ENCODE measurements at regions not wholly inside any gene's neighbourhood (a gene's known extent, or its start where the extent isn't known, plus 50 kb on each side); places are given as distances from the start of the nearest gene placed in this dataset.

DNA sequence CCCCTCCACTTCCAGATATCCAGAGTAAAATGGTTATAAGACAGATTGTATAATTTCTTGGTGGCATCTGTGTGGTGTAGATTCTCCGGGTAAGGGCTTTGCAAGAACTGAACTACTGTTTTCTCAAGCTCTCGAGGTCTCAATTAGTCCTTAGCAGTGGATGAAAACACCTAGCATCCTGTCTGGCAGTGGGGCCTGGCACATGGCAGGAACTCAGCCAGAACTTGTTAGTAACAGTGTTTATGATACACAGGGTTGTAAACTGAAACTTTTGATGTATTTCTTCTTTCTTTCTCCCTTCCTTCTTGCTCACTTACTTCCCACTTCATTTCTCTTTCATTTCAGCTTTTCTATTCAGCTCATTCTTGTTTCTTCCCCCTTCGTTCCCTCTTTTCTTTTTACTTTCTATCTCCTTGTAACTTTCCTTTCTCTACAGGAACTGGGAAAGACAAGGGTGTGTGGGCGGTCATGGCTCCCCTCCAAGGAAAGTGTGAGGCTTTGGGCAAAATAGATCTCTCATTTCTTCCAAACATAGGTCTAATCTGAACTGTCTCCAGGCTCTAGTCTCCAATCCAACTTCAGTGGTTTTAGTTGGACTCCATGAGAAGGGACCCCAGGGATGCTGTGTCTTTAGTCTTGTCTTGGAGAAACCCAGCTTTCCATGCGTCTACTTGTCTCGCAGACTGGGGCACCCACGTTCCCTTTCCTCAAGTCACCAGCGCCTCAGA, 159.7 kb downstream of the PAH start:
- Histone ChIP-seq H3K36me3 (ENCODE audit: control insufficient read depth, insufficient read depth, low read length) (no peaks in the 10 kb centered on the region), H3K4me1 (ENCODE audit: control insufficient read depth, insufficient read depth, low read length) (no peaks in the 10 kb centered on the region), H3K27me3 (ENCODE audit: control insufficient read depth, insufficient read depth, low read length) (no peaks in the 10 kb centered on the region), H3K4me3 (ENCODE audit: low read depth, low read length) (no peak overlapping the region), H3K9me3 (ENCODE audit: control insufficient read depth, insufficient read depth, low read length) (no peaks in the 10 kb centered on the region), H3K27ac (ENCODE audit: low read depth, low read length) (peak overlapping the region; percentile 43)
- 94% methylated on average over 3 of the region's 8 CpGs for WGBS (ENCODE audit: insufficient coverage)
- DNase-seq (ENCODE audit: low read depth in 4 of 6, low spot score in 6 of 6): peak in 1 of 6 donors; percentile 32

DNA sequence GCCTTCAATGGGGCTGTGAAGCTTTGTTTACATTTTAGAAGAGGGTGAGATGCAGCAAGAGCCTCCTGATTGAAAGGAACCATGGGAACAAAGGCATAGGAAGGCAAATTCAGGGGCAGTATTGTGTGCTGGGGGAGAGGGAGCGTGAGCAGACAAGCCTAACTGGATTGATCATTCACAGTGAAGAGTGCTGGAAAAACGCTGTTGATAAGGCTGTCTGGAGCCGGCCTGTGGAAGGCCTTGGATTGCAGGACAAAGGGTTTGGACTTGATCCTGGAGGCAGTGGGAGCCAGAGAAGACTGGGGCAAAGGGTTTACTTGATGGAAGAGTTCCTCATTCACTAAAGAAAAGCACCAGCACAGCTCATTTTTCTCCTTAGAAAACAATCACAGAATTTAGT, 160.5 kb downstream of the PAH start:
- H3K36me3 ChIP-seq (ENCODE audit: control insufficient read depth, insufficient read depth, low read length): no peaks in the 10 kb centered on the region
- no peaks in the 10 kb centered on the region for H3K4me1 ChIP-seq (ENCODE audit: control insufficient read depth, insufficient read depth, low read length)
- no peaks in the 10 kb centered on the region for H3K9me3 ChIP-seq (ENCODE audit: control insufficient read depth, insufficient read depth, low read length)
- no peaks in the 10 kb centered on the region for H3K27me3 ChIP-seq (ENCODE audit: control insufficient read depth, insufficient read depth, low read length)
- no peak overlapping the region for H3K27ac ChIP-seq (ENCODE audit: low read depth, low read length)
- no peak overlapping the region for H3K4me3 ChIP-seq (ENCODE audit: low read depth, low read length)
- no peak for DNase-seq (ENCODE audit: low read depth in 4 of 6, low spot score in 6 of 6)
- 33% methylated on average over 3 of the region's 3 CpGs for WGBS (ENCODE audit: insufficient coverage)

DNA sequence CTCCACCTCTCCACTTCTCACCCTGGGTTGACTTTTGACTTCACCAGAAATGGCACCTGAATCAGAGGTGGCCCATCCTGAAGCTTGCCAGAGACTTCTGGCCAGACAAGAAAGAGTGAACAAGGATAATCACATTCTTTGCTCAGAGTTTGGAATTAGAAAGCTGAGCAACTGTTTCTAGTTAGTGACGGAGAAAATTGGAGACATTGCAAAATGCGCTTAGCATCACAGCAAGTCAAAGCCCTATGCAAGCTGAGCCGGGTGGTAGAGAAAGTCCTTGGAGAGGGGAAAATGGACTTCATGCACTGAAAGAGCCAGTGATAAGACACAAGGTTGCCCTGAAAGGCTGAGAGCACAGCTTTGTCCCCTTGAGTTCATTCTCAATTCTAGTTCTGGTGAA, 161.8 kb downstream of the PAH start:
- no peak for DNase-seq (ENCODE audit: low read depth in 4 of 6, low spot score in 6 of 6)
- Histone ChIP-seq H3K27me3 (ENCODE audit: control insufficient read depth, insufficient read depth, low read length) (no peaks in the 10 kb centered on the region), H3K27ac (ENCODE audit: low read depth, low read length) (no peak overlapping the region), H3K4me3 (ENCODE audit: low read depth, low read length) (no peak overlapping the region), H3K9me3 (ENCODE audit: control insufficient read depth, insufficient read depth, low read length) (no peaks in the 10 kb centered on the region), H3K4me1 (ENCODE audit: control insufficient read depth, insufficient read depth, low read length) (no peaks in the 10 kb centered on the region), H3K36me3 (ENCODE audit: control insufficient read depth, insufficient read depth, low read length) (no peaks in the 10 kb centered on the region)
- 79% methylated on average over 3 of the region's 3 CpGs for WGBS (ENCODE audit: insufficient coverage)

DNA sequence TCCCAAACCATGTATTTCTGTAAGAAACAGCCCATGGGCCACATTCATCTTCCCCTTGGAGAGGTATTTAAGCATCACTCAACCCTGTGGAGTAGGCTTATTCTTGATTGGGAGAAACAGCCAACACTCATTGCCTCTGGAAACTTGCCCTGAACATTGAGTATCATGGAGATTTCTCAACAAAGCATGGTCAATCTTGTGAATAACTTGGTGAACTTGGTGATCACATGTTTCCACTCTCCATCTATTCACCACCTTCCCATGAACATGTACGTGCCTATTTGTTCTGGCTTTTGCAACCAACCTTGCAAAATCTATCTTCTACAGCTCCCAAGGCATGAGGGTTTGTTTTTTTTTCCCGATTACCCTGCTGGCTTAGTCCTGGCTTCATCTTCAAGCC, 163.2 kb downstream of the PAH start:
- no peaks in the 10 kb centered on the region for H3K36me3 ChIP-seq (ENCODE audit: control insufficient read depth, insufficient read depth, low read length)
- DNase-seq (ENCODE audit: low read depth in 4 of 6, low spot score in 6 of 6): no peak
- no peak overlapping the region for H3K4me3 ChIP-seq (ENCODE audit: low read depth, low read length)
- no peaks in the 10 kb centered on the region for H3K4me1 ChIP-seq (ENCODE audit: control insufficient read depth, insufficient read depth, low read length)
- 100% methylated on average over 1 of the region's 2 CpGs for WGBS (ENCODE audit: insufficient coverage)
- H3K27ac ChIP-seq (ENCODE audit: low read depth, low read length): no peak overlapping the region
- H3K27me3 ChIP-seq (ENCODE audit: control insufficient read depth, insufficient read depth, low read length): no peaks in the 10 kb centered on the region
- no peaks in the 10 kb centered on the region for H3K9me3 ChIP-seq (ENCODE audit: control insufficient read depth, insufficient read depth, low read length)

DNA sequence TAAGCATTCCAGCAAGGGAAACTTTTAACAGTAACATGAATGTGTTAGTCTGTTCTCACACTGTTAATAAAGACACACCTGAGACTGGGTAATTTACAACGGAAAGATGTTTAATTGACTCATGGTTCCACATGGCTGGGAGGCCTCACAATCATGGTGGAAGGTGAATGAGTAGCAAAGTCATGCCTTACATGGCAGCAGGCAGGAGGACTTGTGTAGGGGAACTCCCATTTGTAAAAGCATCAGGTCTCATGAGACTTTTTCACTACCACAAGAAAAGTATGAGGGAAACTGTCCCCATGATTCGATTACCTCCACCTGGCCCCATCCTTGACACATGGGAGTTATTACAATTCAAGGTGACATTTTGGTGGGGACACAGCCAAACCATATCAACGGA, 168.3 kb downstream of the PAH start:
- Histone ChIP-seq H3K27me3 (ENCODE audit: control insufficient read depth, insufficient read depth, low read length) (no peaks in the 10 kb centered on the region), H3K27ac (ENCODE audit: low read depth, low read length) (no peak overlapping the region), H3K4me3 (ENCODE audit: low read depth, low read length) (no peak overlapping the region), H3K9me3 (ENCODE audit: control insufficient read depth, insufficient read depth, low read length) (no peaks in the 10 kb centered on the region), H3K4me1 (ENCODE audit: control insufficient read depth, insufficient read depth, low read length) (no peaks in the 10 kb centered on the region), H3K36me3 (ENCODE audit: control insufficient read depth, insufficient read depth, low read length) (no peaks in the 10 kb centered on the region)
- no peak for DNase-seq (ENCODE audit: low read depth in 4 of 6, low spot score in 6 of 6)
- 71% methylated on average over 1 of the region's 3 CpGs for WGBS (ENCODE audit: insufficient coverage)

DNA sequence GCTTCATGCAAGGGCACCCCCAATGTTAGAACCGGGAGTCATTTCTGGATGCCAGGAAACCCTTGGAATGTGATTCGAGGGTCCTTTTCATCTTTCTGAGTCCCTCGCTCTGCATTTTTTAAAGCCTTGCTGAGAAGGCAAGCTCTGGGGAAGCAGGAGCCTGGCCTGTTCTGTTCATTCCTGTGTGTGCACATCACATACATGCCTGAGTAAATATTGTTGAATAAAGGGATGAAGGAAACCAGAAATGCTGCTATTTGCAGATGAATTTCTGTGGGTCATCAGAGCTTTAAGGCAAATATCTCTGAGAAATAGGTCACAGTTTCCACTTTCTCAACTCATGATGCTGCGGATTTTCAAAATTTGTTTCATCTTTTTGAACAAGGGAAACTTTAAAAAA, 170.1 kb downstream of the PAH start:
- Histone ChIP-seq H3K9me3 (ENCODE audit: control insufficient read depth, insufficient read depth, low read length) (no peaks in the 10 kb centered on the region), H3K4me1 (ENCODE audit: control insufficient read depth, insufficient read depth, low read length) (no peaks in the 10 kb centered on the region), H3K4me3 (ENCODE audit: low read depth, low read length) (no peak overlapping the region), H3K27me3 (ENCODE audit: control insufficient read depth, insufficient read depth, low read length) (no peaks in the 10 kb centered on the region), H3K36me3 (ENCODE audit: control insufficient read depth, insufficient read depth, low read length) (no peaks in the 10 kb centered on the region), H3K27ac (ENCODE audit: low read depth, low read length) (no peak overlapping the region)
- no peak for DNase-seq (ENCODE audit: low read depth in 4 of 6, low spot score in 6 of 6)
- whole genome bisulfite sequencing (ENCODE audit: insufficient coverage): 83% methylated on average over 1 of the region's 4 CpGs

DNA sequence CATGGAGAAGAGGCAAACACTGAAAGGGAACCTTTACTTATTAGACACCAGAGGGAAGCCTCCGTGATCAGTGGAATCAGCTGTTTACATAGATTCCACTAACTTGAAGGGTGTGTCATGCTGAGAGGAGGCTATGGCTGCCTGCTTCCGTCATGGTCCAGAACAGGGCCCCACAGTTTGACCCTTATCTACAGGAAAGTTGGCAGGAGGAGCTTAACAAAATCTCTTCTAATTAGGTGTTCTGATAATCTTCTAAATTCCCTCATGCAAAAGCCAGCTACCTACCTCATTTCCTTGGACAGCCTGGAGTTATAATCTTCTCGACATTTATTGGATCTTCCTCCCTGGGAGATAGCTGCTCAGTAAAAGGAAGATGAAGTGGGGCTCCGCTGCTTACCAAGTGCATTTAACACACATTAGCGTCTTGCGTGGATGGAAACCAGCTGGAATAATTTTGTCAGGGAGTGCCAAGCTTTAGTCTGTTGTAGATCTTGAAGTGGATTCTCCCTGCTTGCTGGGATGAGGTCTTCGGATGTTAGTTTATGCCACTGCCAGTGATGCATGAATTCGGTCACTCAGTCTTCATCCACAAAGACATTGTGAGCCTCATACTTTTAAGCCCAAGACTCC, 171.0 kb downstream of the PAH start:
- Histone ChIP-seq H3K27me3 (ENCODE audit: control insufficient read depth, insufficient read depth, low read length) (no peaks in the 10 kb centered on the region), H3K36me3 (ENCODE audit: control insufficient read depth, insufficient read depth, low read length) (no peaks in the 10 kb centered on the region), H3K9me3 (ENCODE audit: control insufficient read depth, insufficient read depth, low read length) (no peaks in the 10 kb centered on the region), H3K4me1 (ENCODE audit: control insufficient read depth, insufficient read depth, low read length) (no peaks in the 10 kb centered on the region), H3K4me3 (ENCODE audit: low read depth, low read length) (no peak overlapping the region), H3K27ac (ENCODE audit: low read depth, low read length) (no peak overlapping the region)
- DNase-seq (ENCODE audit: low read depth in 4 of 6, low spot score in 6 of 6): no peak
- 84% methylated on average over 5 of the region's 8 CpGs for WGBS (ENCODE audit: insufficient coverage)

DNA sequence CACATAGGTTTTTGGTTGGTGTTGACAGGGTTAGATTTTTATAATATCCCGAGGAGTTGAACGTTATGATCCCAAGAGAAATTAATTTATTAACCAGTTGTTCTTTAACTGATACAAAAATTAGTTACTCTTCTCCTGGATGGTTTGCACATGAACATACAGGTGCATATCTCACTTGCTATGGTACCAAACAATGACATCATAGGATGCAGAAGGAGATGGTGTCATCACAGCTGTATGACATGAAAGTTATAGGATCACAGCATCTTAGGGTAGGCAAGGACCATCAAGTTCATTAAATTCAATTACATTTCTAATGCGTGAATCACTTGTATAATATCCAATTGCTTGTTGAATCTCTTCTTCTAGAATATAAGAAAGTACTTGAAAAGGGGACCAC, 175.8 kb downstream of the PAH start:
- Histone ChIP-seq H3K9me3 (ENCODE audit: control insufficient read depth, insufficient read depth, low read length) (no peaks in the 10 kb centered on the region), H3K36me3 (ENCODE audit: control insufficient read depth, insufficient read depth, low read length) (no peaks in the 10 kb centered on the region)
- WGBS (ENCODE audit: insufficient coverage): no CpG with 5 or more reads among the region's 3 CpGs

DNA sequence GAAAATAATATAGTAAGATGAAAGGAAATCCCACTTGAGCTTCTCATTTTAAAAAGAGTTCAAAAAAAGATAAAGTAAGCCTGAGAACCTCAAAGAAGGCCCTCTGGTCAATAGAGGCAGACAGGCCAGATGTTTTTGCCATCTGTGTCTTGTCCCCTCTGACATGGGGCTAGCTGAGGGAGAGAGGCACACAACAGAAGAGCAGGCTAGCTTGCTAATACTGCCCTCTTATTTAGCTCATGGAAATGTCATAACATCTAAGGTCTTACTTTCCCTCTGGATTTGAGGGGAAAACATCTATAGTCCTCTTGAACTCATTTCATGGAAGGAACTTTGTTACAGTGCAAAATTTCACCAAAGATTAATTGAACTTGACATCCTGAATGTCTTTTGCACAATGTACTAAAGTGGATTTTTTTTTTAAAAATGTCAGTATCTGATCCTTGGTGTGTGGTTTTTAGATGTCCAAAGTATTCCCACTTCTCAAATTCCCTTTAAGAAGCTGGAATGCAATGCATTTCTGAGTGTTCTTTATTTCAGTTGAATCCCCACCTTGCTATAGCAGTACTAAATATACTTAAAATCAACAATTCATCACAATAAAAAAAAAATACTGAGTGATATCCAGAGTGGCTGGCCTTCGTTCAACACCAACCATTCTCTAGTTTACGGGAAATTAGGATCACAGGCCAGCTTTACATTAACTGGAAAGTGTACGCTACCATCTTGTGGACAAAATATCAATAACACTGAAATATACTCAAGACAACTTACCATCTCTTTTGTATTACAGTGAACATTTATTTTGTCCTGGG, 176.7 kb downstream of the PAH start:
- Histone ChIP-seq H3K27me3 (ENCODE audit: control insufficient read depth, insufficient read depth, low read length) (no peaks in the 10 kb centered on the region), H3K4me1 (ENCODE audit: control insufficient read depth, insufficient read depth, low read length) (no peaks in the 10 kb centered on the region), H3K4me3 (ENCODE audit: low read depth, low read length) (no peak overlapping the region), H3K36me3 (ENCODE audit: control insufficient read depth, insufficient read depth, low read length) (no peaks in the 10 kb centered on the region), H3K27ac (ENCODE audit: low read depth, low read length) (no peak overlapping the region), H3K9me3 (ENCODE audit: control insufficient read depth, insufficient read depth, low read length) (no peaks in the 10 kb centered on the region)
- peak in 5 of 6 donors; percentile 15 to 92 (median 48) for DNase-seq (ENCODE audit: low read depth in 4 of 6, low spot score in 6 of 6)
- WGBS (ENCODE audit: insufficient coverage): 14% methylated on average over 2 of the region's 3 CpGs

More for the DNA sequence above, 175.8 kb downstream of the PAH start:
- Histone ChIP-seq H3K4me1 (ENCODE audit: control insufficient read depth, insufficient read depth, low read length) (no peaks in the 10 kb centered on the region), H3K27ac (ENCODE audit: low read depth, low read length) (no peak overlapping the region), H3K4me3 (ENCODE audit: low read depth, low read length) (no peak overlapping the region), H3K27me3 (ENCODE audit: control insufficient read depth, insufficient read depth, low read length) (no peaks in the 10 kb centered on the region)
- no peak for DNase-seq (ENCODE audit: low read depth in 4 of 6, low spot score in 6 of 6)
